T-cell (primary cell): ENCODE measurements at regions not wholly inside any gene's neighbourhood (a gene's known extent, or its start where the extent isn't known, plus 50 kb on each side); places are given as distances from the start of the nearest gene placed in this dataset.

Source experiments
- ATAC-seq, 4 experiments: fragments of 200-7000 bp in 3 of 4; fragments of 150-1000 bp in 1 of 4; cut with Tn5 transposase; replicated peaks in 1 of 4; 1 replicate in 3 of 4; 2 replicates in 1 of 4; pipeline ENCODE4 v1.10.0; 2021; ENCODE audit warnings: moderate library complexity in 3 of 4, mild to moderate bottlenecking in 2 of 4, moderate number of reproducible peaks in 1 of 4
- CTCF ChIA-PET, 2 donors: fragments of 300-600 bp; sonication (Branson Sonifier 250); formaldehyde crosslinking; loops; one replicate each; lab custom pipeline; 2022; ENCODE audit warnings: antibody characterized with exemption in 2 of 2; lab: Charles Lee
- POLR2A ChIA-PET, 2 donors: fragments of 300-600 bp; sonication (Branson Sonifier 250); formaldehyde crosslinking; loops; one replicate each; lab custom pipeline; 2022; ENCODE audit warnings: antibody characterized with exemption in 2 of 2; lab: Charles Lee
- DNase-seq, 35 experiments: peaks; one replicate each; pipeline versions ENCODE4 v3.0.0 to v3.0.0-alpha.2; 2013 to 2023
- H3K27ac ChIP-seq: one replicate; pipeline ENCODE4 v1.5.1; 2013; ENCODE audit warnings: low read length
- H3K27me3 ChIP-seq, 2 experiments: replicated peaks in 1 of 2; 1 replicate in 1 of 2; 2 replicates in 1 of 2; pipeline versions ENCODE4 v1.6.1 to v1.7.0; 2013; ENCODE audit warnings: low read length in 1 of 2, mixed read lengths in 1 of 2; ENCODE audit not compliant: control insufficient read depth in 2 of 2, insufficient read depth in 2 of 2; ENCODE audit errors: extremely low read depth in 1 of 2
- H3K36me3 ChIP-seq, 2 donors: 1 replicate in 1 of 2; 2 replicates in 1 of 2; pipeline versions ENCODE4 v1.6.1 to v1.7.0; 2013; ENCODE audit warnings: low read length in 1 of 2; ENCODE audit not compliant: control insufficient read depth in 2 of 2, insufficient read depth in 1 of 2; ENCODE audit errors: extremely low read depth in 1 of 2
- H3K4me1 ChIP-seq, 2 experiments: 1 replicate in 1 of 2; 2 replicates in 1 of 2; pipeline versions ENCODE4 v1.6.1 to v1.7.0; 2013; ENCODE audit warnings: low read length in 2 of 2, mixed read lengths in 1 of 2; ENCODE audit not compliant: insufficient read depth in 2 of 2, control insufficient read depth in 1 of 2; ENCODE audit errors: extremely low read depth in 1 of 2
- H3K4me3 ChIP-seq, 2 donors: 1 replicate in 1 of 2; 2 replicates in 1 of 2; pipeline versions ENCODE4 v1.5.1 to v1.7.0; 2013; ENCODE audit warnings: mild to moderate bottlenecking in 2 of 2, low read length in 1 of 2, moderate library complexity in 1 of 2; ENCODE audit not compliant: control insufficient read depth in 1 of 2; ENCODE audit errors: extremely low read depth in 1 of 2
- H3K9me3 ChIP-seq: 2 replicates; pipeline ENCODE4 v1.7.0; 2013
- H3K27ac Mint-ChIP-seq, 2 donors: one replicate each; pipeline ENCODE4 v1.8.0; 2020 to 2021; ENCODE audit warnings: mild to moderate bottlenecking in 2 of 2, mixed read lengths in 2 of 2
- H3K27me3 Mint-ChIP-seq, 2 donors: one replicate each; pipeline ENCODE4 v1.8.0; 2021 to 2022; ENCODE audit warnings: mixed read lengths in 2 of 2
- H3K36me3 Mint-ChIP-seq: one replicate; pipeline ENCODE4 v1.8.0; 2021; ENCODE audit warnings: mixed read lengths
- H3K4me1 Mint-ChIP-seq, 3 donors: one replicate each; pipeline ENCODE4 v1.8.0; 2020 to 2022; ENCODE audit warnings: mixed read lengths in 3 of 3, mild to moderate bottlenecking in 1 of 3
- H3K4me3 Mint-ChIP-seq, 3 donors: one replicate each; pipeline ENCODE4 v1.8.0; 2020 to 2022; ENCODE audit warnings: mild to moderate bottlenecking in 3 of 3, mixed read lengths in 3 of 3, moderate library complexity in 3 of 3
- H3K9me3 Mint-ChIP-seq, 3 donors: one replicate each; pipeline ENCODE4 v1.8.0; 2020 to 2022; ENCODE audit warnings: mixed read lengths in 3 of 3
- WGBS: methylation state at CpG from one replicate; pipeline ENCODE4 v1.1.5; 2013; ENCODE audit warnings: missing lambda C conversion rate; ENCODE audit not compliant: insufficient coverage; 5-methylcytosine and 5-hydroxymethylcytosine counted together

GRCh38 chr3:70771426-70772147 lies 459.1 kb upstream of the MDFIC2 start:
- no peak overlapping the region for H3K4me3 ChIP-seq
- Mint-ChIP-seq H3K27ac (no peak overlapping the region), H3K27me3 (peaks cover 10 to 22% of the 10 kb centered on the region in 2 donors), H3K9me3 (no peaks in the 10 kb centered on the region), H3K36me3 (no peaks in the 10 kb centered on the region), H3K4me3 (no peak overlapping the region), H3K4me1 (no peaks in the 10 kb centered on the region)
- H3K4me1 ChIP-seq: no peaks in the 10 kb centered on the region
- no peaks in the 10 kb centered on the region for H3K9me3 ChIP-seq
- no peaks in the 10 kb centered on the region for H3K36me3 ChIP-seq
- POLR2A ChIA-PET: no interaction called here
- WGBS: 68% methylated on average over 2 of the region's 4 CpGs
- no peak for ATAC-seq
- H3K27ac ChIP-seq: no peak overlapping the region
- H3K27me3 ChIP-seq: no peaks in the 10 kb centered on the region
- DNase-seq: no peak
- CTCF ChIA-PET: no interaction called here

DNA sequence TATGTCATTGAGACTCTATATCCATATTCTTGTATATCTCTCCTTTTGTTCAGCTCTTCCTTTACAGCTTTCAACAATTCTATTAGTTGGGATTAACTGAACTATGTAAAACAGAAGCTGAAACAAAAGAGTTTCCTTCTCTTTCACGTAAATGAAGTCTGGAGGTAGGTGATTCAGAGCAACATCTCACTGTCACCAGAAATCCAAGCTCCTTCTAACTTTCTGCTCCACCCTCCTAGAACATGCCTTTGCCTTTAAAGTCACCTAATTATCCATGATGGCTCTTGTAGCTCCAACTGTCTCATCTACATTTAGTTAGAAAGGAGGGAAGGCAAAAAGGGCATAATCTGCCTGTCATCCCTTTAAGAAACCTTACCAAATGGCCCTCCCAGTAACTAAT lies 458.2 kb upstream of the MDFIC2 start:
- no peak for ATAC-seq
- no CpG with 5 or more reads among the region's 1 CpG for WGBS
- ChIA-PET POLR2A (no interaction called here), CTCF (no interaction called here)
- no peaks in the 10 kb centered on the region for H3K27me3 ChIP-seq
- H3K9me3 ChIP-seq: no peaks in the 10 kb centered on the region
- H3K4me1 ChIP-seq: no peaks in the 10 kb centered on the region
- H3K27me3 Mint-ChIP-seq: peaks cover 10 to 18% of the 10 kb centered on the region in 2 donors
- H3K36me3 ChIP-seq: no peaks in the 10 kb centered on the region
- no peak overlapping the region for H3K4me3 ChIP-seq
- no peak overlapping the region for H3K4me3 Mint-ChIP-seq
- H3K27ac ChIP-seq: no peak overlapping the region
- DNase-seq: no peak
- no peaks in the 10 kb centered on the region for H3K9me3 Mint-ChIP-seq
- no peaks in the 10 kb centered on the region for H3K36me3 Mint-ChIP-seq
- no peaks in the 10 kb centered on the region for H3K4me1 Mint-ChIP-seq
- H3K27ac Mint-ChIP-seq: no peak overlapping the region

- H3K27ac ChIP-seq: no peak overlapping the region
- H3K9me3 ChIP-seq: no peaks in the 10 kb centered on the region
- H3K4me3 Mint-ChIP-seq: no peak overlapping the region
Observed at GRCh38 chr3:70766301-70766700, 453.9 kb upstream of the MDFIC2 start.

DNA sequence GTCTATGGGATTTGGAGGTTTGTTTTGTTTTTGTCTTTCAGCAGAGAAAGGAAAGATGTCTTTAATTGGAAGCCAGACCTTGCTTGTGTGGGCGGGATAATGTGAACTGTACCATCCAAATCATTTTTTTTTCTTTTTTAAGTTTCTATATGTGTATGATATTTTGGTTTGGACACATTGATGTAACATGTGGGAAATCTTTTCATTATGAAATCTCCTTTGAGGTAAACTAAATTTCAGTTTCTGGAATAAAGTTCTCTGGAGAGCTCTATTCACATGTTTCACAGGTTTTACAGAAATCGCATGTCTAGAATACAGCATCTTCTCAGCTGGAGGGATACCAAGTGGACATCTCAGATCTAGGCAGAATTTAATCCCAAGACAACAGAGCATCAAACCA lies 451.5 kb upstream of the MDFIC2 start:
- peaks cover 0 to 2% of the 10 kb centered on the region in 2 donors for H3K27me3 Mint-ChIP-seq
- no peaks in the 10 kb centered on the region for H3K36me3 Mint-ChIP-seq
- no peak for ATAC-seq
- H3K27ac Mint-ChIP-seq: no peak overlapping the region
- Histone ChIP-seq H3K27ac (no peak overlapping the region), H3K4me1 (no peaks in the 10 kb centered on the region), H3K9me3 (no peaks in the 10 kb centered on the region), H3K4me3 (no peak overlapping the region), H3K27me3 (no peaks in the 10 kb centered on the region), H3K36me3 (no peaks in the 10 kb centered on the region)
- ChIA-PET POLR2A (no interaction called here), CTCF (no interaction called here)
- no peaks in the 10 kb centered on the region for H3K9me3 Mint-ChIP-seq
- no peaks in the 10 kb centered on the region for H3K4me1 Mint-ChIP-seq
- no peak for DNase-seq
- H3K4me3 Mint-ChIP-seq: no peak overlapping the region
- WGBS: 89% methylated on average over 1 of the region's 2 CpGs

More at GRCh38 chr3:70766301-70766700, 453.9 kb upstream of the MDFIC2 start:
- CTCF ChIA-PET: no interaction called here
- no peaks in the 10 kb centered on the region for H3K4me1 Mint-ChIP-seq
- WGBS: no CpG with 5 or more reads among the region's 2 CpGs
- Histone ChIP-seq H3K36me3 (no peaks in the 10 kb centered on the region), H3K4me1 (no peaks in the 10 kb centered on the region), H3K4me3 (no peak overlapping the region), H3K27me3 (no peaks in the 10 kb centered on the region)
- POLR2A ChIA-PET: interaction anchor here in 1 of 2 donors (0.6 kb wide), 1 partner anchor 40 kb away, joined by 3 read pairs; no protein-coding TSS in a partner anchor
- H3K27me3 Mint-ChIP-seq: peaks cover 7 to 12% of the 10 kb centered on the region in 2 donors
- ATAC-seq: no peak
- no peak overlapping the region for H3K27ac Mint-ChIP-seq
- DNase-seq: no peak
- H3K9me3 Mint-ChIP-seq: no peaks in the 10 kb centered on the region
- H3K36me3 Mint-ChIP-seq: no peaks in the 10 kb centered on the region

DNA sequence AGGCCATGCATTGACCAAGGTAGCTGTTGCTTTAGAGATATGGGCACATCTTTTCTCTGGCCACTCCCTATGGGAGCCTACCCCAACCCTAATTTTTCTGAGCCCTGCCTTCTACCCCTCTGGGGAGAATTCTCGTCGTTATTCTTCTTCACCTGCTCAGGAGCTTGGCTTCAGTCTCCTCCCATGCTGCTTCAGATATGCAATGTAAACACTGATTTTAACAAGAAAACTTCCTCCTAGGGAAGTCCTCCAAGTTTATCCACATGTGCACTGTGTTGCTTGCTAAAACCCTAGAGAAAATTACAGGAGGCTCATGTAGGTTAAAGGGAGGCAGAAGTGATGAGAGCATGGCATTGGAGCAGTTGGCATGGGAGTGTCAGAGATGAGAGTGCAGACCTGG lies 445.2 kb upstream of the MDFIC2 start:
- Mint-ChIP-seq H3K4me1 (no peaks in the 10 kb centered on the region), H3K27me3 (peaks cover 2 to 4% of the 10 kb centered on the region in 2 donors), H3K27ac (no peak overlapping the region), H3K9me3 (no peaks in the 10 kb centered on the region), H3K36me3 (no peaks in the 10 kb centered on the region), H3K4me3 (no peak overlapping the region)
- no peaks in the 10 kb centered on the region for H3K36me3 ChIP-seq
- ChIA-PET POLR2A (no interaction called here), CTCF (interaction anchor here in 1 of 2 donors (0.6 kb wide), 1 partner anchor 926 kb away, joined by 5 read pairs; no protein-coding TSS in a partner anchor)
- H3K9me3 ChIP-seq: no peaks in the 10 kb centered on the region
- H3K4me3 ChIP-seq: no peak overlapping the region
- WGBS: no CpG with 5 or more reads among the region's 2 CpGs
- DNase-seq (no peak), ATAC-seq (no peak)
- H3K4me1 ChIP-seq: no peaks in the 10 kb centered on the region
- H3K27ac ChIP-seq: no peak overlapping the region
- H3K27me3 ChIP-seq: no peaks in the 10 kb centered on the region

GRCh38 chr3:70755526-70755925 lies 443.1 kb upstream of the MDFIC2 start:
- ChIA-PET CTCF (no interaction called here), POLR2A (no interaction called here)
- Histone ChIP-seq H3K36me3 (no peaks in the 10 kb centered on the region), H3K9me3 (no peaks in the 10 kb centered on the region), H3K27me3 (no peaks in the 10 kb centered on the region), H3K4me1 (no peaks in the 10 kb centered on the region), H3K4me3 (no peak overlapping the region), H3K27ac (no peak overlapping the region)
- H3K4me1 Mint-ChIP-seq: no peaks in the 10 kb centered on the region
- no peak for ATAC-seq
- H3K9me3 Mint-ChIP-seq: no peaks in the 10 kb centered on the region
- H3K27me3 Mint-ChIP-seq: peaks cover 7 to 15% of the 10 kb centered on the region in 2 donors
- WGBS: 56% methylated on average over 3 of the region's 5 CpGs
- no peak overlapping the region for H3K27ac Mint-ChIP-seq
- no peaks in the 10 kb centered on the region for H3K36me3 Mint-ChIP-seq
- H3K4me3 Mint-ChIP-seq: no peak overlapping the region
- no peak for DNase-seq
